Hepatocyte (in vitro differentiated cells): ENCODE measurements at regions not wholly inside any gene's neighbourhood (a gene's known extent, or its start where the extent isn't known, plus 50 kb on each side); places are given as distances from the start of the nearest gene placed in this dataset.

ENCODE experiments used
- CTCF ChIP-seq: fragments of 200-600 bp; sonication (generic); IDR thresholded peaks from 2 replicates; pipeline ENCODE4 v1.5.1; 2016; ENCODE audit warnings: antibody characterized with exemption, mild to moderate bottlenecking; ENCODE audit not compliant: poor library complexity
- EZH2 ChIP-seq: fragments of 200-600 bp; sonication (generic); IDR thresholded peaks from 2 replicates; pipeline ENCODE4 v1.6.1; 2016; ENCODE audit warnings: antibody characterized with exemption, mild to moderate bottlenecking, borderline replicate concordance
- EZH2phosphoT487 ChIP-seq: fragments of 200-600 bp; sonication (generic); IDR thresholded peaks from one replicate; pipeline ENCODE4 v1.6.1; 2018; ENCODE audit warnings: antibody characterized with exemption, mild to moderate bottlenecking, low read depth, moderate library complexity; ENCODE audit not compliant: unreplicated experiment, severe bottlenecking

GRCh38 chrX:68992821-68993397 is 164.1 kb downstream of the EFNB1 start:
- TF ChIP-seq EZH2phosphoT487 (no peak), CTCF (no peak), EZH2 (no peak)
